ENCODE measurements at regions not wholly inside any gene's neighbourhood (a gene's known extent, or its start where the extent isn't known, plus 50 kb on each side); places are given as distances from the start of the nearest gene placed in this dataset.

DNA sequence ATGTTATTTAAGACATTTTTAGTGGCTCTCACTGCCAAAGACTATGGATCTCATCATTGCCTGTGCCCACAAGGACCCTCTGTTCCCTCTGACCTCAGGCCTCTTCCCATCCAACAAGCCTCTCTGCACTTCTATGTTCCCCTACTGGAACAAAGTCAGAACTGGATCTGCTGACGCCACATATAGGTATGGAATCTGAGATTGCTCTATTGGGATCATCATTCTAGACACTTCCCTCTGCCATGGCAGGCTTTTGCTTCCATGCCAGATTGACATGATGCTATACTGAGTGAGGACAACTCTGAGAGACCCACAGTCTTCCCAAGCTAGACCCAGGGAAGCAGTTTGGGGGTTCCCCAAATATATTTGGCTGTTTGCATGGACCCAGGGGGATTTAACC is 76.0 kb upstream of the ZNF648 start:
- Histone ChIP-seq H3K4me3 (replicated peaks; ENCODE audit: insufficient read depth, low read length) (no peak overlapping the region), H3K27me3 (ENCODE audit: insufficient read depth, poor library complexity, severe bottlenecking) (no peaks in the 10 kb centered on the region), H3K27ac (replicated peaks) (no peak overlapping the region)
- TF ChIP-seq, protein P1, sequence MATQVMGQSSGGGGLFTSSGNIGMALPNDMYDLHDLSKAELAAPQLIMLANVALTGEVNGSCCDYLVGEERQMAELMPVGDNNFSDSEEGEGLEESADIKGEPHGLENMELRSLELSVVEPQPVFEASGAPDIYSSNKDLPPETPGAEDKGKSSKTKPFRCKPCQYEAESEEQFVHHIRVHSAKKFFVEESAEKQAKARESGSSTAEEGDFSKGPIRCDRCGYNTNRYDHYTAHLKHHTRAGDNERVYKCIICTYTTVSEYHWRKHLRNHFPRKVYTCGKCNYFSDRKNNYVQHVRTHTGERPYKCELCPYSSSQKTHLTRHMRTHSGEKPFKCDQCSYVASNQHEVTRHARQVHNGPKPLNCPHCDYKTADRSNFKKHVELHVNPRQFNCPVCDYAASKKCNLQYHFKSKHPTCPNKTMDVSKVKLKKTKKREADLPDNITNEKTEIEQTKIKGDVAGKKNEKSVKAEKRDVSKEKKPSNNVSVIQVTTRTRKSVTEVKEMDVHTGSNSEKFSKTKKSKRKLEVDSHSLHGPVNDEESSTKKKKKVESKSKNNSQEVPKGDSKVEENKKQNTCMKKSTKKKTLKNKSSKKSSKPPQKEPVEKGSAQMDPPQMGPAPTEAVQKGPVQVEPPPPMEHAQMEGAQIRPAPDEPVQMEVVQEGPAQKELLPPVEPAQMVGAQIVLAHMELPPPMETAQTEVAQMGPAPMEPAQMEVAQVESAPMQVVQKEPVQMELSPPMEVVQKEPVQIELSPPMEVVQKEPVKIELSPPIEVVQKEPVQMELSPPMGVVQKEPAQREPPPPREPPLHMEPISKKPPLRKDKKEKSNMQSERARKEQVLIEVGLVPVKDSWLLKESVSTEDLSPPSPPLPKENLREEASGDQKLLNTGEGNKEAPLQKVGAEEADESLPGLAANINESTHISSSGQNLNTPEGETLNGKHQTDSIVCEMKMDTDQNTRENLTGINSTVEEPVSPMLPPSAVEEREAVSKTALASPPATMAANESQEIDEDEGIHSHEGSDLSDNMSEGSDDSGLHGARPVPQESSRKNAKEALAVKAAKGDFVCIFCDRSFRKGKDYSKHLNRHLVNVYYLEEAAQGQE (IDR thresholded peaks at IDR 0.05; ENCODE audit: insufficient replicate concordance, low read depth), result no peak
- TF ChIP-seq CTCF (IDR thresholded peaks at IDR 0.05; ENCODE audit: insufficient read depth, low read length) (no peak), SPI1 (IDR thresholded peaks at IDR 0.05; ENCODE audit: borderline replicate concordance, low read depth) (no peak), POLR2AphosphoS5 (IDR thresholded peaks at IDR 0.05; ENCODE audit: low read depth) (no peak), GABPA (IDR thresholded peaks at IDR 0.05; ENCODE audit: low read depth) (no peak)
- no peak for DNase-seq (ENCODE audit: low read depth in 1 of 2, low spot score in 1 of 2)

DNA sequence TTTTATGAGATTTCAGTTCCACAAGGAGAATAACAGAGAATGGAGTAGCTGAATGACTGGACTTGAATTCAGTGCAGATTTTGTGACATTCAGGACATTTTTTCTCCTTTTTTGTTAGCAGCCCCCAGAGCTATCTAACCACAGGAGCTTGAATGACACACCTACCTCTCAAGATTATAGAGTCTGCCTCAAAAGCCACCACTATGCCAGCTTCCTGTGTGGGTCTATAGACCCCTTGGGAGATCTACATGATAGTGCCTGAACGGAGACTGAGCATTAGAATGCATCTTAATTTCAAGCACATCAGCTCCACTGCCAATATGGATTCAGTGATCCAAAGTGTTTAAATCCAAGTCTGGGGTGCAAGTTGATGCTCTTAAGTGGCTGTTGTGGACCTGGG is 74.4 kb upstream of the ZNF648 start:
- TF ChIP-seq, protein P1 (IDR thresholded peaks at IDR 0.05; ENCODE audit: insufficient replicate concordance, low read depth), result no peak
- TF ChIP-seq CTCF (IDR thresholded peaks at IDR 0.05; ENCODE audit: insufficient read depth, low read length), result no peak
- no peak for TF ChIP-seq POLR2AphosphoS5 (IDR thresholded peaks at IDR 0.05; ENCODE audit: low read depth)
- TF ChIP-seq SPI1 (IDR thresholded peaks at IDR 0.05; ENCODE audit: borderline replicate concordance, low read depth), result no peak
- TF ChIP-seq GABPA (IDR thresholded peaks at IDR 0.05; ENCODE audit: low read depth), result no peak
- no peak for DNase-seq (ENCODE audit: low read depth in 1 of 2, low spot score in 1 of 2)
- Histone ChIP-seq H3K4me3 (replicated peaks; ENCODE audit: insufficient read depth, low read length) (no peak overlapping the region), H3K27me3 (ENCODE audit: insufficient read depth, poor library complexity, severe bottlenecking) (no peaks in the 10 kb centered on the region), H3K27ac (replicated peaks) (no peak overlapping the region)

DNA sequence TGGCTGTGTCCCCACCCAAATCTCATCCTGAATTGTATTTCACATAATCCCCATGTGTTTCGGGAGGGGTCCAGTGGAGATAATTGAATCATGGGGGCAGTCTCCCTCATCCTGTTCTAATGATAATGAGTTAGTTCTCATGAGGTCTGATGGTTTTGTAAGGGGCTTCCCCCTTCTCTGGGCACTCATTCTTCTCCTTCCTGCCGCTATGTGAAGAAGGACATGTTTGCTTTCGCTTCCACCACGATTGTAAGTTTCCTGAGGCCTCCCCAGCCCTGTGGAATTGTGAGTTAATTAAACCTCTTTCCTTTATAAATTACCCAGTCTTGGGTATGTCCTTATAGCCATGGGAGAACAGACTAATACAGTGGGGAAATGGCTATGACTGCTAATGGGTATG is 72.7 kb upstream of the ZNF648 start:
- H3K27me3 ChIP-seq (ENCODE audit: insufficient read depth, poor library complexity, severe bottlenecking), result no peaks in the 10 kb centered on the region
- H3K27ac ChIP-seq (replicated peaks), result no peak overlapping the region
- TF ChIP-seq, protein P1 (IDR thresholded peaks at IDR 0.05; ENCODE audit: insufficient replicate concordance, low read depth), result no peak
- TF ChIP-seq GABPA (IDR thresholded peaks at IDR 0.05; ENCODE audit: low read depth), result no peak
- TF ChIP-seq SPI1 (IDR thresholded peaks at IDR 0.05; ENCODE audit: borderline replicate concordance, low read depth), result no peak
- no peak for TF ChIP-seq POLR2AphosphoS5 (IDR thresholded peaks at IDR 0.05; ENCODE audit: low read depth)
- no peak for TF ChIP-seq CTCF (IDR thresholded peaks at IDR 0.05; ENCODE audit: insufficient read depth, low read length)
- no peak overlapping the region for H3K4me3 ChIP-seq (replicated peaks; ENCODE audit: insufficient read depth, low read length)
- no peak for DNase-seq (ENCODE audit: low read depth in 1 of 2, low spot score in 1 of 2)
